ENCODE measurements at regions not wholly inside any gene's neighbourhood (a gene's known extent, or its start where the extent isn't known, plus 50 kb on each side); places are given as distances from the start of the nearest gene placed in this dataset.

DNA sequence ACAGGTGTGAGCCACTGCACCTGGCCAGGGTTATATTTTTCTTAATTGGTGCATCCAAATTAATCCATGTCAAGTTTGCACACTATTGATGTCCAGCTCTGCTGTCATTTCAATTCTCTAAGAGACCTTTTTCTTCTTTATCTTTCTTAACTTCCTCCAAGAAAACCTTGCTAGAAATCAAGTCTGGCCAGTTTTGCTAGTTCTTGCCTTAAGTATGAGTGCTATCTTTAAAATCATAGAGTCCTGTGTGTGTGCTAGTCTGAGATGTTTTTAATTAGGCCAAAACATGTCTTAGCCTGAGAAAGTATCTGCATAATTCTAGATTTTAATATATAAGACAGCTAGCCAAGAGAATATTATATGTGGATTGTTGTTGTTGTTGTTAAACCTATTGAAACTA, 56.2 kb upstream of the SLC39A10 start:
- TF ChIP-seq, protein P1, sequence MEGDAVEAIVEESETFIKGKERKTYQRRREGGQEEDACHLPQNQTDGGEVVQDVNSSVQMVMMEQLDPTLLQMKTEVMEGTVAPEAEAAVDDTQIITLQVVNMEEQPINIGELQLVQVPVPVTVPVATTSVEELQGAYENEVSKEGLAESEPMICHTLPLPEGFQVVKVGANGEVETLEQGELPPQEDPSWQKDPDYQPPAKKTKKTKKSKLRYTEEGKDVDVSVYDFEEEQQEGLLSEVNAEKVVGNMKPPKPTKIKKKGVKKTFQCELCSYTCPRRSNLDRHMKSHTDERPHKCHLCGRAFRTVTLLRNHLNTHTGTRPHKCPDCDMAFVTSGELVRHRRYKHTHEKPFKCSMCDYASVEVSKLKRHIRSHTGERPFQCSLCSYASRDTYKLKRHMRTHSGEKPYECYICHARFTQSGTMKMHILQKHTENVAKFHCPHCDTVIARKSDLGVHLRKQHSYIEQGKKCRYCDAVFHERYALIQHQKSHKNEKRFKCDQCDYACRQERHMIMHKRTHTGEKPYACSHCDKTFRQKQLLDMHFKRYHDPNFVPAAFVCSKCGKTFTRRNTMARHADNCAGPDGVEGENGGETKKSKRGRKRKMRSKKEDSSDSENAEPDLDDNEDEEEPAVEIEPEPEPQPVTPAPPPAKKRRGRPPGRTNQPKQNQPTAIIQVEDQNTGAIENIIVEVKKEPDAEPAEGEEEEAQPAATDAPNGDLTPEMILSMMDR (IDR thresholded peaks at IDR 0.05): no peak
- TF ChIP-seq POLR2A (IDR thresholded peaks at IDR 0.05) (no peak), POLR2AphosphoS5 (IDR thresholded peaks at IDR 0.05) (no peak)

Data from stomach (tissue), 4 donors.